GM23338 (cell line): ENCODE measurements at regions not wholly inside any gene's neighbourhood (a gene's known extent, or its start where the extent isn't known, plus 50 kb on each side); places are given as distances from the start of the nearest gene placed in this dataset.

Experiments used
- ATAC-seq: fragments of 200-7000 bp; cut with Tn5 transposase; 3 replicates; pipeline ENCODE4 v1.9.1; 2020
- DNase-seq: peaks from one replicate; pipeline ENCODE4 v3.0.0-alpha.2; 2015; ENCODE audit warnings: low spot score
- H2AFZ ChIP-seq: fragments of 200-600 bp; sonication (generic); 2 replicates; pipeline ENCODE4 v1.8.0; 2016; ENCODE audit warnings: antibody characterized with exemption, mild to moderate bottlenecking, moderate library complexity
- H3F3A ChIP-seq: fragments of 200-600 bp; sonication (generic); replicated peaks from 2 replicates; pipeline ENCODE4 v1.8.0; 2017; ENCODE audit warnings: antibody characterized with exemption, mixed run types, low read depth
- H3K27ac ChIP-seq: fragments of 200-600 bp; sonication (generic); 2 replicates; pipeline ENCODE4 v1.6.1; 2016; ENCODE audit warnings: low read depth
- H3K27me3 ChIP-seq: fragments of 200-600 bp; sonication (generic); 2 replicates; pipeline ENCODE4 v1.8.0; 2016; ENCODE audit warnings: mild to moderate bottlenecking, mixed run types, moderate library complexity; ENCODE audit not compliant: insufficient read depth
- H3K36me3 ChIP-seq: fragments of 200-600 bp; sonication (generic); 2 replicates; pipeline ENCODE4 v1.8.0; 2016; ENCODE audit warnings: mild to moderate bottlenecking; ENCODE audit not compliant: insufficient read depth
- H3K4me1 ChIP-seq: fragments of 200-600 bp; sonication (generic); 2 replicates; pipeline ENCODE4 v1.8.0; 2016; ENCODE audit warnings: mild to moderate bottlenecking, moderate library complexity; ENCODE audit not compliant: insufficient read depth
- H3K4me2 ChIP-seq: fragments of 200-600 bp; sonication (generic); 2 replicates; pipeline ENCODE4 v1.7.1; 2017; ENCODE audit warnings: mixed run types
- H3K4me3 ChIP-seq: fragments of 200-600 bp; sonication (generic); 2 replicates; pipeline ENCODE4 v1.6.1; 2016; ENCODE audit warnings: mixed run types
- H3K79me2 ChIP-seq: fragments of 200-600 bp; sonication (generic); replicated peaks from 2 replicates; pipeline ENCODE4 v1.8.0; 2017; ENCODE audit warnings: mild to moderate bottlenecking; ENCODE audit not compliant: insufficient read depth
- H3K9me2 ChIP-seq: fragments of 200-600 bp; sonication (generic); 2 replicates; pipeline ENCODE4 v1.8.0; 2017; ENCODE audit not compliant: insufficient read depth
- H4K20me1 ChIP-seq: fragments of 200-600 bp; sonication (generic); replicated peaks from 2 replicates; pipeline ENCODE4 v1.8.0; 2017; ENCODE audit warnings: mild to moderate bottlenecking; ENCODE audit not compliant: insufficient read depth
- H3K27ac Mint-ChIP-seq: 2 replicates; pipeline ENCODE4 v1.8.0; 2020; ENCODE audit warnings: inconsistent platforms, mild to moderate bottlenecking, moderate library complexity, mixed read lengths
- H3K27me3 Mint-ChIP-seq: 3 replicates; pipeline ENCODE4 v1.8.0; 2022; ENCODE audit warnings: low read depth, mild to moderate bottlenecking, moderate library complexity, mixed read lengths, inconsistent platforms; ENCODE audit not compliant: insufficient read depth, poor library complexity
- H3K36me3 Mint-ChIP-seq: 3 replicates; pipeline ENCODE4 v1.8.0; 2021; ENCODE audit warnings: low read depth, mild to moderate bottlenecking, inconsistent platforms, moderate library complexity, mixed read lengths
- H3K4me1 Mint-ChIP-seq: 3 replicates; pipeline ENCODE4 v1.8.0; 2020; ENCODE audit warnings: mild to moderate bottlenecking, inconsistent platforms, mixed read lengths
- H3K4me3 Mint-ChIP-seq: 3 replicates; pipeline ENCODE4 v1.8.0; 2021; ENCODE audit warnings: moderate library complexity, mild to moderate bottlenecking, inconsistent platforms, mixed read lengths
- H3K9me3 Mint-ChIP-seq: 3 replicates; pipeline ENCODE4 v1.8.0; 2020; ENCODE audit warnings: moderate library complexity, mild to moderate bottlenecking, inconsistent platforms, mixed read lengths
- CREB1 ChIP-seq: fragments of 250-450 bp; sonication (Bioruptor Pico); IDR thresholded peaks from 2 replicates; pipeline ENCODE4 v1.5.0; 2020; ENCODE audit warnings: low read depth, mild to moderate bottlenecking, moderate library complexity
- EZH2 ChIP-seq: fragments of 200-600 bp; sonication (generic); IDR thresholded peaks from one replicate; pipeline ENCODE4 v1.8.0; 2017; ENCODE audit warnings: antibody characterized with exemption, mild to moderate bottlenecking, low read depth; ENCODE audit not compliant: unreplicated experiment
- EZH2phosphoT487 ChIP-seq: fragments of 200-600 bp; sonication (generic); IDR thresholded peaks from one replicate; pipeline ENCODE4 v1.8.1; 2018; ENCODE audit warnings: antibody characterized with exemption; ENCODE audit not compliant: unreplicated experiment
- JUNB ChIP-seq: IDR thresholded peaks from one replicate; pipeline ENCODE4 v1.6.1; 2016; ENCODE audit warnings: antibody characterized with exemption; ENCODE audit not compliant: unreplicated experiment
- NANOG ChIP-seq: IDR thresholded peaks from 2 replicates; pipeline ENCODE4 v1.6.1; 2016; ENCODE audit warnings: antibody characterized with exemption, borderline replicate concordance
- POLR2AphosphoS5 ChIP-seq: IDR thresholded peaks from 2 replicates; pipeline ENCODE4 v1.6.1; 2016; ENCODE audit warnings: antibody characterized with exemption, low read depth
- STAT1 ChIP-seq: IDR thresholded peaks from one replicate; pipeline ENCODE4 v1.6.1; 2016; ENCODE audit warnings: antibody characterized with exemption; ENCODE audit not compliant: unreplicated experiment
- ZNF114 ChIP-seq: fragments of 250-450 bp; sonication (Bioruptor Pico); IDR thresholded peaks from 2 replicates; pipeline ENCODE4 v1.5.0; 2020; ENCODE audit warnings: mild to moderate bottlenecking, moderate library complexity
- ZNF331 ChIP-seq: fragments of 250-450 bp; sonication (Bioruptor Pico); IDR thresholded peaks from 2 replicates; pipeline ENCODE4 v1.5.0; 2020; ENCODE audit warnings: low read depth, mild to moderate bottlenecking, moderate library complexity
- TF ChIP-seq, protein P1 (sequence below): IDR thresholded peaks from 2 replicates; pipeline ENCODE4 v1.6.1; 2016; ENCODE audit warnings: antibody characterized with exemption
- TF ChIP-seq, protein P2 (sequence below), 2 experiments: fragments of 200-600 bp in 1 of 2; sonication (generic) in 1 of 2; conservative IDR thresholded peaks; 2 replicates each; pipeline versions ENCODE4 v1.5.1 to v1.6.1; 2016 to 2017; ENCODE audit warnings: antibody characterized with exemption in 2 of 2, low read depth in 2 of 2, mild to moderate bottlenecking in 2 of 2, moderate library complexity in 1 of 2
- TF ChIP-seq, protein P3 (sequence below): IDR thresholded peaks from one replicate; pipeline ENCODE4 v1.6.1; 2018; ENCODE audit warnings: antibody characterized with exemption; ENCODE audit not compliant: unreplicated experiment
- TF ChIP-seq, protein P4 (sequence below): fragments of 250-450 bp; sonication (Bioruptor Pico); IDR thresholded peaks from 2 replicates; pipeline ENCODE4 v1.5.0; 2020; ENCODE audit warnings: mild to moderate bottlenecking, moderate library complexity

GRCh38 chr12:60872219-60872618 is 1276.4 kb downstream of the SLC16A7 start:
- Mint-ChIP-seq H3K27me3 (no peaks in the 10 kb centered on the region), H3K9me3 (no peaks in the 10 kb centered on the region), H3K4me3 (no peak overlapping the region), H3K36me3 (no peaks in the 10 kb centered on the region), H3K27ac (no peak overlapping the region), H3K4me1 (no peaks in the 10 kb centered on the region)
- TF ChIP-seq, protein P1, sequence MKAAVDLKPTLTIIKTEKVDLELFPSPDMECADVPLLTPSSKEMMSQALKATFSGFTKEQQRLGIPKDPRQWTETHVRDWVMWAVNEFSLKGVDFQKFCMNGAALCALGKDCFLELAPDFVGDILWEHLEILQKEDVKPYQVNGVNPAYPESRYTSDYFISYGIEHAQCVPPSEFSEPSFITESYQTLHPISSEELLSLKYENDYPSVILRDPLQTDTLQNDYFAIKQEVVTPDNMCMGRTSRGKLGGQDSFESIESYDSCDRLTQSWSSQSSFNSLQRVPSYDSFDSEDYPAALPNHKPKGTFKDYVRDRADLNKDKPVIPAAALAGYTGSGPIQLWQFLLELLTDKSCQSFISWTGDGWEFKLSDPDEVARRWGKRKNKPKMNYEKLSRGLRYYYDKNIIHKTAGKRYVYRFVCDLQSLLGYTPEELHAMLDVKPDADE = no peak
- no peak for TF ChIP-seq STAT1
- TF ChIP-seq POLR2AphosphoS5 = no peak
- no peak for TF ChIP-seq NANOG
- no peak for TF ChIP-seq CREB1
- TF ChIP-seq, protein P2, sequence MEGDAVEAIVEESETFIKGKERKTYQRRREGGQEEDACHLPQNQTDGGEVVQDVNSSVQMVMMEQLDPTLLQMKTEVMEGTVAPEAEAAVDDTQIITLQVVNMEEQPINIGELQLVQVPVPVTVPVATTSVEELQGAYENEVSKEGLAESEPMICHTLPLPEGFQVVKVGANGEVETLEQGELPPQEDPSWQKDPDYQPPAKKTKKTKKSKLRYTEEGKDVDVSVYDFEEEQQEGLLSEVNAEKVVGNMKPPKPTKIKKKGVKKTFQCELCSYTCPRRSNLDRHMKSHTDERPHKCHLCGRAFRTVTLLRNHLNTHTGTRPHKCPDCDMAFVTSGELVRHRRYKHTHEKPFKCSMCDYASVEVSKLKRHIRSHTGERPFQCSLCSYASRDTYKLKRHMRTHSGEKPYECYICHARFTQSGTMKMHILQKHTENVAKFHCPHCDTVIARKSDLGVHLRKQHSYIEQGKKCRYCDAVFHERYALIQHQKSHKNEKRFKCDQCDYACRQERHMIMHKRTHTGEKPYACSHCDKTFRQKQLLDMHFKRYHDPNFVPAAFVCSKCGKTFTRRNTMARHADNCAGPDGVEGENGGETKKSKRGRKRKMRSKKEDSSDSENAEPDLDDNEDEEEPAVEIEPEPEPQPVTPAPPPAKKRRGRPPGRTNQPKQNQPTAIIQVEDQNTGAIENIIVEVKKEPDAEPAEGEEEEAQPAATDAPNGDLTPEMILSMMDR (conservative IDR thresholded peaks at IDR 0.05; ENCODE audit: low read depth in 2 of 2) = no peak
- no peak for TF ChIP-seq ZNF114
- no peak for TF ChIP-seq EZH2
- TF ChIP-seq ZNF331 (CRISPR knock-in tag) = no peak
- TF ChIP-seq, protein P3, sequence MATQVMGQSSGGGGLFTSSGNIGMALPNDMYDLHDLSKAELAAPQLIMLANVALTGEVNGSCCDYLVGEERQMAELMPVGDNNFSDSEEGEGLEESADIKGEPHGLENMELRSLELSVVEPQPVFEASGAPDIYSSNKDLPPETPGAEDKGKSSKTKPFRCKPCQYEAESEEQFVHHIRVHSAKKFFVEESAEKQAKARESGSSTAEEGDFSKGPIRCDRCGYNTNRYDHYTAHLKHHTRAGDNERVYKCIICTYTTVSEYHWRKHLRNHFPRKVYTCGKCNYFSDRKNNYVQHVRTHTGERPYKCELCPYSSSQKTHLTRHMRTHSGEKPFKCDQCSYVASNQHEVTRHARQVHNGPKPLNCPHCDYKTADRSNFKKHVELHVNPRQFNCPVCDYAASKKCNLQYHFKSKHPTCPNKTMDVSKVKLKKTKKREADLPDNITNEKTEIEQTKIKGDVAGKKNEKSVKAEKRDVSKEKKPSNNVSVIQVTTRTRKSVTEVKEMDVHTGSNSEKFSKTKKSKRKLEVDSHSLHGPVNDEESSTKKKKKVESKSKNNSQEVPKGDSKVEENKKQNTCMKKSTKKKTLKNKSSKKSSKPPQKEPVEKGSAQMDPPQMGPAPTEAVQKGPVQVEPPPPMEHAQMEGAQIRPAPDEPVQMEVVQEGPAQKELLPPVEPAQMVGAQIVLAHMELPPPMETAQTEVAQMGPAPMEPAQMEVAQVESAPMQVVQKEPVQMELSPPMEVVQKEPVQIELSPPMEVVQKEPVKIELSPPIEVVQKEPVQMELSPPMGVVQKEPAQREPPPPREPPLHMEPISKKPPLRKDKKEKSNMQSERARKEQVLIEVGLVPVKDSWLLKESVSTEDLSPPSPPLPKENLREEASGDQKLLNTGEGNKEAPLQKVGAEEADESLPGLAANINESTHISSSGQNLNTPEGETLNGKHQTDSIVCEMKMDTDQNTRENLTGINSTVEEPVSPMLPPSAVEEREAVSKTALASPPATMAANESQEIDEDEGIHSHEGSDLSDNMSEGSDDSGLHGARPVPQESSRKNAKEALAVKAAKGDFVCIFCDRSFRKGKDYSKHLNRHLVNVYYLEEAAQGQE = no peak
- no peak for TF ChIP-seq EZH2phosphoT487
- TF ChIP-seq, protein P4, sequence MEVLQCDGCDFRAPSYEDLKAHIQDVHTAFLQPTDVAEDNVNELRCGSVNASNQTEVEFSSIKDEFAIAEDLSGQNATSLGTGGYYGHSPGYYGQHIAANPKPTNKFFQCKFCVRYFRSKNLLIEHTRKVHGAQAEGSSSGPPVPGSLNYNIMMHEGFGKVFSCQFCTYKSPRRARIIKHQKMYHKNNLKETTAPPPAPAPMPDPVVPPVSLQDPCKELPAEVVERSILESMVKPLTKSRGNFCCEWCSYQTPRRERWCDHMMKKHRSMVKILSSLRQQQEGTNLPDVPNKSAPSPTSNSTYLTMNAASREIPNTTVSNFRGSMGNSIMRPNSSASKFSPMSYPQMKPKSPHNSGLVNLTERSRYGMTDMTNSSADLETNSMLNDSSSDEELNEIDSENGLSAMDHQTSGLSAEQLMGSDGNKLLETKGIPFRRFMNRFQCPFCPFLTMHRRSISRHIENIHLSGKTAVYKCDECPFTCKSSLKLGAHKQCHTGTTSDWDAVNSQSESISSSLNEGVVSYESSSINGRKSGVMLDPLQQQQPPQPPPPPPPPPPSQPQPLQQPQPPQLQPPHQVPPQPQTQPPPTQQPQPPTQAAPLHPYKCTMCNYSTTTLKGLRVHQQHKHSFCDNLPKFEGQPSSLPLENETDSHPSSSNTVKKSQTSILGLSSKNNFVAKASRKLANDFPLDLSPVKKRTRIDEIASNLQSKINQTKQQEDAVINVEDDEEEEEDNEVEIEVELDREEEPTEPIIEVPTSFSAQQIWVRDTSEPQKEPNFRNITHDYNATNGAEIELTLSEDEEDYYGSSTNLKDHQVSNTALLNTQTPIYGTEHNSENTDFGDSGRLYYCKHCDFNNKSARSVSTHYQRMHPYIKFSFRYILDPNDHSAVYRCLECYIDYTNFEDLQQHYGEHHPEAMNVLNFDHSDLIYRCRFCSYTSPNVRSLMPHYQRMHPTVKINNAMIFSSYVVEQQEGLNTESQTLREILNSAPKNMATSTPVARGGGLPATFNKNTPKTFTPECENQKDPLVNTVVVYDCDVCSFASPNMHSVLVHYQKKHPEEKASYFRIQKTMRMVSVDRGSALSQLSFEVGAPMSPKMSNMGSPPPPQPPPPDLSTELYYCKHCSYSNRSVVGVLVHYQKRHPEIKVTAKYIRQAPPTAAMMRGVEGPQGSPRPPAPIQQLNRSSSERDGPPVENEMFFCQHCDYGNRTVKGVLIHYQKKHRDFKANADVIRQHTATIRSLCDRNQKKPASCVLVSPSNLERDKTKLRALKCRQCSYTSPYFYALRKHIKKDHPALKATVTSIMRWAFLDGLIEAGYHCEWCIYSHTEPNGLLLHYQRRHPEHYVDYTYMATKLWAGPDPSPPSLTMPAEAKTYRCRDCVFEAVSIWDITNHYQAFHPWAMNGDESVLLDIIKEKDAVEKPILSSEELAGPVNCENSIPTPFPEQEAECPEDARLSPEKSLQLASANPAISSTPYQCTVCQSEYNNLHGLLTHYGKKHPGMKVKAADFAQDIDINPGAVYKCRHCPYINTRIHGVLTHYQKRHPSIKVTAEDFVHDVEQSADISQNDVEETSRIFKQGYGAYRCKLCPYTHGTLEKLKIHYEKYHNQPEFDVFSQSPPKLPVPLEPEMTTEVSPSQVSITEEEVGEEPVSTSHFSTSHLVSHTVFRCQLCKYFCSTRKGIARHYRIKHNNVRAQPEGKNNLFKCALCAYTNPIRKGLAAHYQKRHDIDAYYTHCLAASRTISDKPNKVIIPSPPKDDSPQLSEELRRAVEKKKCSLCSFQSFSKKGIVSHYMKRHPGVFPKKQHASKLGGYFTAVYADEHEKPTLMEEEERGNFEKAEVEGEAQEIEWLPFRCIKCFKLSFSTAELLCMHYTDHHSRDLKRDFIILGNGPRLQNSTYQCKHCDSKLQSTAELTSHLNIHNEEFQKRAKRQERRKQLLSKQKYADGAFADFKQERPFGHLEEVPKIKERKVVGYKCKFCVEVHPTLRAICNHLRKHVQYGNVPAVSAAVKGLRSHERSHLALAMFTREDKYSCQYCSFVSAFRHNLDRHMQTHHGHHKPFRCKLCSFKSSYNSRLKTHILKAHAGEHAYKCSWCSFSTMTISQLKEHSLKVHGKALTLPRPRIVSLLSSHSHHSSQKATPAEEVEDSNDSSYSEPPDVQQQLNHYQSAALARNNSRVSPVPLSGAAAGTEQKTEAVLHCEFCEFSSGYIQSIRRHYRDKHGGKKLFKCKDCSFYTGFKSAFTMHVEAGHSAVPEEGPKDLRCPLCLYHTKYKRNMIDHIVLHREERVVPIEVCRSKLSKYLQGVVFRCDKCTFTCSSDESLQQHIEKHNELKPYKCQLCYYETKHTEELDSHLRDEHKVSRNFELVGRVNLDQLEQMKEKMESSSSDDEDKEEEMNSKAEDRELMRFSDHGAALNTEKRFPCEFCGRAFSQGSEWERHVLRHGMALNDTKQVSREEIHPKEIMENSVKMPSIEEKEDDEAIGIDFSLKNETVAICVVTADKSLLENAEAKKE (CRISPR knock-in tag) = no peak
- TF ChIP-seq JUNB = no peak
- Histone ChIP-seq H3K4me2 (no peak overlapping the region), H3K4me1 (no peaks in the 10 kb centered on the region), H3K27ac (no peak overlapping the region), H3K79me2 (no peaks in the 10 kb centered on the region), H3K9me2 (no peaks in the 10 kb centered on the region), H2AFZ (no peak overlapping the region), H3K36me3 (no peaks in the 10 kb centered on the region), H3K27me3 (no peaks in the 10 kb centered on the region), H3K4me3 (no peak overlapping the region), H3F3A (no peaks in the 10 kb centered on the region), H4K20me1 (no peaks in the 10 kb centered on the region)
- ATAC-seq (no peak), DNase-seq (no peak)
